Fibroblast of the conjunctiva (primary cell): ENCODE measurements at regions not wholly inside any gene's neighbourhood (a gene's known extent, or its start where the extent isn't known, plus 50 kb on each side); places are given as distances from the start of the nearest gene placed in this dataset.
"Not testable (repeated sequence)": the region's sequence is repeated elsewhere in the genome, so short reads cannot be mapped to it uniquely, and the experiment has no call there.

Source experiments
- DNase-seq: peaks from one replicate; pipeline ENCODE4 v3.0.0-alpha.2; 2010; ENCODE audit warnings: low read depth

DNA sequence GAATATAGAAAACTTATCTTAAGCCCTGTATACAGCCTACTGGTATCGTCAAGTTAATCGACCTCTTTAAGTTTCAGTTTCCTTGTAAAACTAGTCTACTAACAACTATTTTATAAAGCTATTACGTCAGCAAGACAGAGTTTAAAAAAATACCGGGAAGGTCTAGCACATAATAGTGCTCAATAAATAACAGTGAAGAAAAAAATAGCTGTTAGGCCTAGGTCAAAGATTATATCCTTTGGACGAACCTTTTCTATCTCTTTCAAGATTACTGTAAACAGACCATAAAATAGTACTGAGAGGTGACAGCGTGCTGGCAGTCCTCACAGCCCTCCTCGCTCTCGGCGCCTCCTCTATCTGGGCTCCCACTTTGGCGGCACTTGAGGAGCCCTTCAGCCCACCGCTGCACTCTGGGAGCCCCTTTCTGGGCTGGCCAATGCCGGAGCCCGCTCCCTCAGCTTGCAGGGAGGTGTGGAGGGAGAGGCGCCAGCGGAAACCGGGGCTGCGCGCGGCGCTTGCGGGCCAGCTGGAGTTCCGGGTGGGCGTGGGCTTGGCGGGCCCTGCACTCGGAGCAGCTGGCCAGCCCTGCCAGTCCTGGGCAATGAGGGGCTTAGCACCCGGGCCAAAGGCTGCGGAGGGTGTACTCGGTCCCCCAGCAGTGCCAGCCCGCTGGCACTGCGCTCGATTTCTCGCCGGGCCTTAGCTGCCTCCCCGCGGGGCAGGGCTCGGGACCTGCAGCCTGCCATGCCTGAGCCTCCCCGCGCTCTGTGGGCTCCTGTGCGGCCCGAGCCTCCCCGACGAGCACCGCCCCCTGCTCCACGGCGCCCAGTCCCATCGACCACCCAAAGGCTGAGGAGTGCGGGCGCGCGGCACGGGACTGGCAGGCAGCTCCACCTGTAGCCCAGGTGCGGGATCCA lies 119.1 kb upstream of the HSF2 start:
- not testable (repeated sequence) for DNase-seq

DNA sequence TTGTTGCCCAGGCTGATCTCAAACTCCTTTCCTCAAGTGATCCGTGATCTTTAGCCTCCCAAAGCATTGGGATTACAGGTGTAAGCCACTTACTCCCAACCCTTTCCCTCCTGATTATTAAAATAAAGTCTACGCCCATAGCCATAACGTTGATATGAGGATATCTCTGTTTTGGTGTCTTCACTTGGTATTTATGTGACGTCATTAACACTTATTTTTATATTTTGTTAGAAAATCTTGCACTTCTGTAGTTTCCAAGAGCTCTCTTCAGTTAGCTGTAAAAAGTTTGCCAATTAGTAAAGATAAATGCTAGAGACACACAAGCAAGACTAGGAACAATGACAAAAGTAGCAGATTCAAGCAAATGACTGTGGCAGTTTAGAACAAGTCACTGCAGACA lies 115.6 kb upstream of the HSF2 start:
- DNase-seq: no peak

DNA sequence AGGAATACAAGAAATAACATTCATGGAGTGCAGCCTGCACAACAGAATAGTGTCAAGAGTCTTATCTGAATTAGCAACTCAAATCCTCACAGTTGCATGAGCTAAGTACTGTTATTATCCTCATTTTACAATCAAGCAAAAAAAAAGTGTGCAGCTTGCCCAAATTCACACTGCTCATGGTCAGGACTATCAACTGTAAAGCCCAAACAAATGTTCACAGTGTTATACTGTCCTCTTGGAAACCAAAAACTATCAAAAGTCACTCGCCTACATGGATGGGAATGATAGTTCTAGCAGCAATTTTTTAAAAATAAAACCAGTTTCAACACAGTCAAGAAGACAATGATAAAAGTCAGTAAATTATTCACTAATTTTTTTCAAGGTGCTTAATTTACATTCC lies 114.6 kb upstream of the HSF2 start:
- no peak for DNase-seq

DNA sequence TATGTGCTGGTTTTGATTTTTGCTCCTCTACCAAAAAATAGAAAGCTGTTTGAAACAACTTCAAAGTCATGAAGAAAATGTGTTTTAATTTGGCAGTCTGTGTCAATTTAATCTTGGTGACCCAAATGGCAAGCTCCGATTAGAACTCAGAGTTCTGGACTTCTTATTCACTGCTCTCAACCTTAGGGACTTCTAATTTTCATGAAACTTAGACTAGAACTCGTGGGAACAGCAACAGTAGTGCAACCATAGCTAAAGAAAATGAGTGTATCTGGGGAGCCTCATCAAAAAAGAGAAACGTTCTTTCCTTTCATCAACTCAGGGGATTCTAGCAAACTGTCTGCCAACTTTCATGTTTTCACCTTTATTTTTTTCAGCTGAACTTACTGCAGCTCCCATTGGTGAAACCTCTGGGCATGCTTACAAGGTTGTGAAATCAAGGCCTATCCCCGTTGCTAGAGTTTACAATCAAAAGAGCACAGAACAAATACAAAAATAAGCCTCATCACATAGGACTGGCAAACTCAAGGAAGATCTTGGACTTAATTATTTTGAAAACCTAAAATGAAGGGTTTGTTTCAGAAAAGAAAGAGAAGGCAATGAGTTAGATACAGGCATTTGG lies 114.0 kb upstream of the HSF2 start:
- no peak for DNase-seq

DNA sequence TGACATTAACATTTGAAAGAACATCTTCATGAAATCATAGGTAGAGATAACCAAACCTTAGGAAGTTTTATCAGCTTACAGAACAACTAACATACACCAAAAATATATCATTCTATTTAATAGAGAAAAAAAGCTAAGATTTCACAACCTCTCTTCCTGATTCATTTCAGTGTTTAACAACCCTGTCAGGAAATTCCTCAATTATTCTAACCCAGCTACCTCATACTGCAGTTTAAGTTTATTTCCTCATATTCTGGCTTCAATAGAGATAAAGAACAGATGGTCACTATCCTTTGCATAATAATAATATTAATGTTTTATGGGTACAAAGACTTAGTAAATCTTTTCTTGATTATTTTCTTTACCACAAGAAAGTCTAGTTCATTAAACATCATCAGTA lies 112.9 kb upstream of the HSF2 start:
- no peak for DNase-seq

DNA sequence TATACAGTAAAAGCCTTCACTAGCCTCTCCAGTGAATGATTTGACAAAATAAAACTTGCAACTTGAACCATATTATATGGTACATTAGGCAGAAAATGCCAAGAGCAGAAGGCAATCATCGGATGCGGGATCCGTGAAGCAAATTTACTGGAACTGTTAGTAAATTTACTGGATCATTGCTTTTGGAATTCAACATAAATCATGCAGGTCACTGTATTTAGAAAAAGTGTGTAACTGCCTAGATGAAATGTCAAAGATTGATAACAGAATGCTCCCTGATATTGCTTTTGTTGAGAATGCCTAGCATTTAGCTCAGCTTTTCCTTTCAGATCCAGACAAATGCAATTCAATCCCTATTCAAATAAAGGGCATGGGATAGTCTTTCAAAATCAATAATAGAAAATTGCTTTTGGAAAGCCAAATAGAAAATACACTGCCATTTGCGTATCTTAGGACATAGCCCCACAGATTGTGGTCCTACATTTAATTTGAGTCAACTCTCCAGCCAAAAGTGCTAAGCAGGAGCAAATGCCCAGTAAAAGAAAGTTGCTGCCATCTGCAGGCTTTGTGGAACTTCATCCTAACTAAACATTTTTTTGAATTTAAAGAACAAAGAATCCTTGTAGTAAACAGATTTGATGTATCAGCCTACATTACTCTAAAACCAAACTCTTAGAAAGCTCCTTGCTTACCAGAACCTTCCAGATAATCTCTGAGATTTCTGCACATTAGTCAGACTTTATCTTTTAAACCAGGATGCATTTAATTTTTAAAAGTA lies 109.5 kb upstream of the HSF2 start:
- peak; percentile 14 for DNase-seq

DNA sequence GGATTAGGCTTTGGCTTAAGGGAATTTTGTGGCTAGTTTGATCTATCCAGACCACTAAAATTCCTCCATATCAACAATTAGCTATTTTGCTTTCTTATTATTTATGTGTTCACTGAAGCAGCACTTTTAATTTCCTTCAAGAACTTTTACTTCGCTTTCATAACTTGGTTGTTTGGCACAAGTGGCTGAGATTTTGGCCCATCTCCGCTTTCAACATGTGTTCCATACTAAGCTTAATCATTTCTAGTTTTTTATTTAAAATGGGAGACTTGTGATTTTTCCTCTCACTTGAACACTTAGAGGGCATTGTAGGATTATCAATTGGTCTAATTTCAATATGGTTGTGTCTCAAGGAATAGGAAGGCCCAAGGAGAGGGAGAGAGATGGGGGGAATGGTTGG lies 102.4 kb upstream of the HSF2 start:
- no peak for DNase-seq

DNA sequence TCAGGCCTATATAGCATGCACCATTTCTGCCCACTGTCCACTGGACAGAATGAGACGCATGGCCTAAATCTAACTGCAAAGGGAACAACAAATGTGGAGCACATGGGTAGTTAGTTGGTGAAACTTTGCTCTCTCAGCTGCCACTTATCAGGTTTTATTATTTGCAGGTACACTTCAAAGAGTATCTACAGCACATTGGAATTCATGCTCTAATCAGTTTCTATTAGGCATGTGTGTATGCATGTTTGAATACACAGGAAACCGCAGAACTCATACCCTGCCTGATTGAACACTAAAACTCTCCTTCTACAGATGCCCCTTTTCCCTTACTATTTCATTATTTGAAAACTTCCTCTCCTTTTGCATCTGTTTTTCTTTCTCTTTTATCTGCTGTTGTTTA lies 97.4 kb upstream of the HSF2 start:
- DNase-seq: no peak

DNA sequence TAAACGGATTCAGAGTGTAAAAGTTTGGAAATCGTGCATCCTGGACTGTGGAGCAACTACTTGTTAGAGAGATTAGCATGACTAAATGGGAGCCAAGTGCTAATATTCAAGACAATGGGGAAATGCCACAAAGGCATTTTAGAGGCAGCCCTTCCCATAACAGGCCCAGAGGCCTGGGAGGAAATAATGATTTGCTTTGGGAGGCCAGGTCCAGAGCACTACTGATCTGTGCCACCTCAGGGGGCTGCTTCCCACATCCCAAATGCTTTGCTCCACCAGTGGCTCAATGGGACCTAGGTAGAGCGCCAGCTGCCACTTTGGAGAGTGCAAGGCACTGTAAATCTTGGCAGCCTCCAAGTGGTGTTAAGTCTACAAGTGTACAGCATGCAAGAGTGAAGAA lies 91.9 kb upstream of the HSF2 start:
- no peak for DNase-seq

DNA sequence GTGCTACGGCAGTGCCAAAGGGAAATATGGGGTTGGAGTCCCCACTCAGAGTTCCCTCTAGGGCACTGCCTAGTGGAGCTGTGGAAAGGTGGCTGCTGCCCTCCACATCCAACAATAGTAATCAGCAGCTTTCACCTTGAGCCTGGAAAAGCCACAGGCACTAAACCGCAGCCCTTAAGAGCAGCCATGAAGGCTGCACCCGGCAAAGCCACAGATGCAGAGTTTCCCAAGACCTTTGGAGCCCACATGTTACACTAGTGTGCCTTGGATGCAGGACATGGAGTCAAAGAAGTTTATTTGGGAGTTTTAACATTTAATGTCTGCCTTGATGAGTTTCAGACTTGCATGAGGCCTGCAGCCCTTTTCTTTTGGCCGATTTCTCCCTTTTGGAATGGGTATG lies 91.4 kb upstream of the HSF2 start:
- no peak for DNase-seq

DNA sequence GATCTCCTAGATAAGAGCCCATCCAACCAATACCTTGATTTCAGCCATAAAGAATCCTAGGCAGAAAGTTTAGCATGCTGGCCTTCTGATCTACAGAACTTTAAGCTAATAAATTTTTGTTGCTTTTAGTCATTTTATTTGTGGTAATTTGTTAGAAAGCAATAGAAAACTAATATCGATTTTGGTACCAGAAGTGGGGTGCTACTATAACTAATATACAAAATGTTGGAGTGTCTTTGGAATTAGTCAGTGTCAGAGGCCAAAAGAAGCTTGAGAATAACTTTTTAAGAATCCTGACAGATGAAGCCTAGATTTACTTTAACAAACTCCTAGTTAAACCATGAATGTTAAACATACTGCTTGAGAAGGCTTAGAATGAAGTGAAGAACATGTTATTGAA lies 83.6 kb upstream of the HSF2 start:
- DNase-seq: no peak

DNA sequence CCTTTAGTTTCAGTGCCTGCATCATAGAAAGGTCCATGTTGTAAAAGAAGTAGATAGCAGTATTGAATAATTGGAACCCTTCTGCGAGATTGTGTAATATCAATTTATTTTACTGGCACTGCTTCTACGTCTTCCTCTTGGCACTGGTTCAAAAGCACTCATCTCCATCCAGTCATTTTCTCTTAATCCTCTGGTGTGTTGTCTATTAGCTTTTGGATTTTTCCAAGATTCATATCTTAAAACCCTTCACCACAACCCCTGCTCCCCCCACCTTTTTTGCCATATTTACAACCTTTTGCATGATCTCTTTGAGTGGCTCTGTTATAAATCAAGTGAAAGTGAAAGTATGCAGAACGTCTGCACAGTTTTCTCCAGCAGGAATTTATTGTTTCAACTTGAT lies 76.6 kb upstream of the HSF2 start:
- peak; percentile 20 for DNase-seq

DNA sequence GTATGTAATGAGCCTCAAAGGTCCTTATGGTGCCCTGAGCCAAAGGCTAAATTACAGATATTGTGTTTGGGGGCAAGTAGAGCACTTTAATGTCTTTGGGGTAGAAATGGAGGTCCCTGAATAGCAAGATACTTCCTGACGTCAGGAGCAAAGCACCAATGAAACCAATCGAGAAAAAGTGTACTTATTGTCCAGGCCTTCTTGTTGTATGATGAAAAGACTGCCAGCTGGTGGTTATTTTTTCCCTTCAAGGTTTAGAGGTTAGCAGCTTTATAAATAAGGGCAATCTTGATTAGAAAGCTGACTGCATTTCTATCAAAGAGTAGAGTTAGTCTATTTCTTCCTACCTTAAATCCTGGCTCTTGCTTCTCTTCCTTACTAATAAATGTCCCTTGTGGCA lies 76.1 kb upstream of the HSF2 start:
- DNase-seq: no peak

DNA sequence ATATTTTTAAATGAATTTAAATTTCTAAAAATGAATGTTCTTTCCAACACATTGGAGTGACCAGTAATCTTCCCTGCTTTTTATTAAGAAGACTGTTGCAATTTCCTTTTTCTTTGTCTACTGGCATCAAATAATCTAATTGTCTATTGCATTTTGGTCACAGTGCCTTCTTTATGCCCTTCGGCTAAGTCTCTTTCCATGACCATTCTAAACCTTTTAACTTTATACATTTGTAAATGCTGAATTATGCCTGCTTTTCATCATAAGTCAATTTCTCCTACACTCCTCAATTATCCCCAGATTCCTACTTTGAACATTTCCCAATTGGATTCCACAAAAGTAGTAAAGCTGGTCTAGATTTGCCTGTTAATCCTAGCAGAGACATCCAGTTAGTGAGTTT lies 69.1 kb upstream of the HSF2 start:
- DNase-seq: no peak

DNA sequence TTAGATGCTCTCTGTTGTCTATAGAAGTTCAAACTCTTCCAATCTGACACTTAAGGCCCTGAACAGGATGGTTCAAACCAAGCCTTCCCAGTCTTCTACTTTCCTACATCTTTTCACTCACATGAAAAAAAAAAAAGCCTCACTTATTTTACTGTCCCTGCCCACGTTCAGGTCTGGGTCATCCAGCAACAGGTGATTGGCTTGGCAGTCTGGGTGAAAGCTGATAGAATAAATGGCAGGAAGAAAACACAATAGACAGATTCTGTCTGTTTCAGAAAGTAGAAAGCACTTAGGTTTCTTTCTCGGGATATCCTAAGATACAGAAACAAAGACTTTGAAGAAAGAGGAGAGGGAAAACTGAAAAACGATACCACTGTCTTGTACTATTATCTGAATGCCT lies 61.8 kb upstream of the HSF2 start:
- no peak for DNase-seq

DNA sequence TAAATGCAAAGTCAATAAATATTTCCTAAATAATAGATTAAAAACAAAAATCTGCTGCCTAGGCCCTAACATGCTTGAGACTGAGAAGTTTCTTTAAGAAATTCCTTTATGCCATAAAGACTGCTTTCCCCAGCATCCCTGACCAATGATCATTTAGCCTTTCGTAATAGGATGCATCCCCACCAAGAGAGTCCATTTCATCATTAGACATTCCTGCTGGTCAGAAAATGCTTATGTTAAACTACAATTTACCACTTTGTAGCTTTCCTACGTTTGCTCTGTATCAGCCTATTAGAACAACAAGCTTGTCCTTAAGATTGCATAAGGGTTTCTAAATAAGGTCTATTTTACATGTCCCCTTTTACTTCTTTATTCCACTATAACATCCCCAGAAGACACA lies 59.8 kb upstream of the HSF2 start:
- no peak for DNase-seq

DNA sequence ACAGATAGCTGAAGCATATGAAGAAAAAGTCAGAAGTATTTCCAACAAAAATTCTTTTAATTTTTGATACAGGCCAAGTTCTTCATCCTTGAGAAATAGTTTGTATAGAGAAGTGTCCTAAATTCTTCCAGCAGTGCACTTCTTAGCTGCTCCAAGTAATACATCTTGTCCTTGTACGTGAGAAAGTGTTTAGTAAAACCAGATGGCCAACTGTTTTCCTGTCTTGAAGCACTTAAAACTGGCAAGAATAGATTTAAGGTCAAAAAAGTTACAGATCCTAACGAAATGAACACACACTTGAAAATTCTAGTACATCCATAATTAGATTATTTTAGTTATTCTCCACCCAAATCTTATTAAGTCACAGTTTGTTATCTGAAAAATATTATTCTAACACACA lies 52.2 kb upstream of the HSF2 start:
- peak; percentile 43 for DNase-seq

DNA sequence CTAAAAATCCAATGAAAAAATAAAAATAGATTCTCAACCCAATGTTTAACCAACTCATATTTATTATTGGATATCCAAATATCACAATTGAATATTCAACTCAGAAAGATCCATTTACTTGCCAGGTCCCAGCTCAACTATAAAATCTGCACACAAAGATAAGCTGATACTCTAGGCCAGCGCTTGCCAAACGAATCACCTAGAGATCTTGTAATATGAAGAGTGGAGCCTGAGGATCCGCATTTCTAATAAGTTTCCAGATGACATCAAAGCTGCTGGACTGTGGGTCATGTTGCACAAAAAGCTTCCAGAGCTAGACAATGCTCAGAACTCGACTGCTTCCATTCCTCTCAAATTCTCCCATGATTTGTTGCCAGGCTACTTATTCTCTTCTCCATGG lies 51.7 kb upstream of the HSF2 start:
- DNase-seq: no peak
